ENCODE measurements at regions not wholly inside any gene's neighbourhood (a gene's known extent, or its start where the extent isn't known, plus 50 kb on each side); places are given as distances from the start of the nearest gene placed in this dataset.

DNA sequence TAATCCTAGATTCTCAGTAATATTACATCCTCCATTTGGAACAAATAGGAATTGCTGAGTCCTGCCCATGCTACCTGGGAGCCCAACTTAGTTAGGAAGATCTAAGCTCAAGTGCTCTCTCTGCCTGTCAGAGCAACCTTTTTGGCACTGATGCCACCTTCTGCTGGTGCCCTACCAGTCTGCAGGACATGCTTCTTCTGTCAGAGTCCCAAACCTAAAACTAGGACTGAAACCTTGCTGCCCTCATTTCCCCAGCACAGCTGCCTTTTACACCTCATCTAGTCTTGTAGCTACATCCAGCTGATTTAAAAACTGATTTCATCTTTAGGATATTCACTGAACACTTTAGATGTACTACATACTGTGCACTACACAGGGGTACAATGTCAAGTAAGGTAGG is 118.7 kb downstream of the LYPLAL1 start:
- Mint-ChIP-seq H3K27me3 (ENCODE audit: insufficient read depth) (no peaks in the 10 kb centered on the region), H3K4me1 (peaks cover 3% of the 10 kb centered on the region), H3K9me3 (no peaks in the 10 kb centered on the region), H3K36me3 (ENCODE audit: low read depth) (no peaks in the 10 kb centered on the region), H3K27ac (no peak overlapping the region), H3K4me3 (no peak overlapping the region)
- TF ChIP-seq, protein P1, sequence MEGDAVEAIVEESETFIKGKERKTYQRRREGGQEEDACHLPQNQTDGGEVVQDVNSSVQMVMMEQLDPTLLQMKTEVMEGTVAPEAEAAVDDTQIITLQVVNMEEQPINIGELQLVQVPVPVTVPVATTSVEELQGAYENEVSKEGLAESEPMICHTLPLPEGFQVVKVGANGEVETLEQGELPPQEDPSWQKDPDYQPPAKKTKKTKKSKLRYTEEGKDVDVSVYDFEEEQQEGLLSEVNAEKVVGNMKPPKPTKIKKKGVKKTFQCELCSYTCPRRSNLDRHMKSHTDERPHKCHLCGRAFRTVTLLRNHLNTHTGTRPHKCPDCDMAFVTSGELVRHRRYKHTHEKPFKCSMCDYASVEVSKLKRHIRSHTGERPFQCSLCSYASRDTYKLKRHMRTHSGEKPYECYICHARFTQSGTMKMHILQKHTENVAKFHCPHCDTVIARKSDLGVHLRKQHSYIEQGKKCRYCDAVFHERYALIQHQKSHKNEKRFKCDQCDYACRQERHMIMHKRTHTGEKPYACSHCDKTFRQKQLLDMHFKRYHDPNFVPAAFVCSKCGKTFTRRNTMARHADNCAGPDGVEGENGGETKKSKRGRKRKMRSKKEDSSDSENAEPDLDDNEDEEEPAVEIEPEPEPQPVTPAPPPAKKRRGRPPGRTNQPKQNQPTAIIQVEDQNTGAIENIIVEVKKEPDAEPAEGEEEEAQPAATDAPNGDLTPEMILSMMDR (conservative IDR thresholded peaks at IDR 0.05): no peak
- Histone ChIP-seq H3K9ac (ENCODE audit: extremely low read depth, low read length, poor library complexity, severe bottlenecking) (no peak overlapping the region), H3K27me3 (ENCODE audit: control insufficient read depth, insufficient read depth, low read length, poor library complexity, severe bottlenecking) (no peaks in the 10 kb centered on the region), H3K27ac (ENCODE audit: low read depth, low read length) (no peak overlapping the region), H3K9me3 (ENCODE audit: control insufficient read depth, low read length) (no peaks in the 10 kb centered on the region), H3K4me3 (ENCODE audit: low read length) (no peak overlapping the region), H3K4me1 (ENCODE audit: control insufficient read depth, insufficient read depth, low read length) (no peaks in the 10 kb centered on the region), H3K36me3 (ENCODE audit: control insufficient read depth, insufficient read depth, low read length) (no peaks in the 10 kb centered on the region)
- no peak for DNase-seq

DNA sequence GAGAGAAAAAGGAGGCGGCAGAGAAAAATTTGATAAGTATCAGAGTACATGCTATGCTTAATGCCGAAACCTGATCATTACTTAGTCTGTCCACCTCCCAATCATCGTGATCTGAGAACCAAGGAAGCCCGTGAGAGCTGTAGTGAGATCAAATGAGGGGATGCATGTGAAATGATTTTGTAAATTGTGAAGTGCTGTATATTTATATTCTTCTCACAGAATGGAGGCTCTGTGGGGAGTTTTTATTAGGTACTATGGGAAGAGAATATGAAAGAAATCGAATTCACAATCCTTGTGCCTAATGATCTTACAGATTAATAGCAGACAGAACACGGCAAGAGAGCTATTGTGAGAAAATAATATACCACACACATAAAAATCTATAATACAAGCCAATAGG is 115.5 kb downstream of the LYPLAL1 start:
- H3K27ac ChIP-seq (ENCODE audit: low read depth, low read length): no peak overlapping the region
- no peak for DNase-seq
- no peaks in the 10 kb centered on the region for H3K27me3 Mint-ChIP-seq (ENCODE audit: insufficient read depth)
- H3K27me3 ChIP-seq (ENCODE audit: control insufficient read depth, insufficient read depth, low read length, poor library complexity, severe bottlenecking): no peaks in the 10 kb centered on the region
- H3K4me3 Mint-ChIP-seq: no peak overlapping the region
- H3K9ac ChIP-seq (ENCODE audit: extremely low read depth, low read length, poor library complexity, severe bottlenecking): no peak overlapping the region
- TF ChIP-seq, protein P1 (conservative IDR thresholded peaks at IDR 0.05): no peak
- H3K4me1 ChIP-seq (ENCODE audit: control insufficient read depth, insufficient read depth, low read length): no peaks in the 10 kb centered on the region
- no peaks in the 10 kb centered on the region for H3K36me3 ChIP-seq (ENCODE audit: control insufficient read depth, insufficient read depth, low read length)
- H3K4me3 ChIP-seq (ENCODE audit: low read length): no peak overlapping the region
- no peak overlapping the region for H3K27ac Mint-ChIP-seq
- H3K9me3 ChIP-seq (ENCODE audit: control insufficient read depth, low read length): no peaks in the 10 kb centered on the region
- H3K4me1 Mint-ChIP-seq: peaks cover 3% of the 10 kb centered on the region
- H3K36me3 Mint-ChIP-seq (ENCODE audit: low read depth): no peaks in the 10 kb centered on the region
- 77 to 85% methylated on average over 3 to 5 of the region's 6 CpGs for WGBS, 2 experiments (ENCODE audit: insufficient coverage in 1 of 2, insufficient read length in 1 of 2)
- H3K9me3 Mint-ChIP-seq: no peaks in the 10 kb centered on the region

GRCh38 chr1:219283541-219283940 is 109.9 kb downstream of the LYPLAL1 start:
- Histone ChIP-seq H3K4me1 (ENCODE audit: control insufficient read depth, insufficient read depth, low read length) (no peaks in the 10 kb centered on the region), H3K9me3 (ENCODE audit: control insufficient read depth, low read length) (no peaks in the 10 kb centered on the region), H3K27me3 (ENCODE audit: control insufficient read depth, insufficient read depth, low read length, poor library complexity, severe bottlenecking) (no peaks in the 10 kb centered on the region), H3K36me3 (ENCODE audit: control insufficient read depth, insufficient read depth, low read length) (no peaks in the 10 kb centered on the region), H3K9ac (ENCODE audit: extremely low read depth, low read length, poor library complexity, severe bottlenecking) (no peak overlapping the region), H3K27ac (ENCODE audit: low read depth, low read length) (no peak overlapping the region), H3K4me3 (ENCODE audit: low read length) (no peak overlapping the region)
- Mint-ChIP-seq H3K9me3 (no peaks in the 10 kb centered on the region), H3K4me3 (no peak overlapping the region), H3K36me3 (ENCODE audit: low read depth) (no peaks in the 10 kb centered on the region), H3K27ac (no peak overlapping the region), H3K4me1 (no peaks in the 10 kb centered on the region), H3K27me3 (ENCODE audit: insufficient read depth) (no peaks in the 10 kb centered on the region)
- no peak for DNase-seq
- TF ChIP-seq, protein P1 (conservative IDR thresholded peaks at IDR 0.05): no peak
